K562 (cell line): ENCODE measurements at regions not wholly inside any gene's neighbourhood (a gene's known extent, or its start where the extent isn't known, plus 50 kb on each side); places are given as distances from the start of the nearest gene placed in this dataset.

ENCODE experiments used
- ATAC-seq: fragments of 200-7000 bp; cut with Tn5 transposase; 3 replicates; pipeline ENCODE4 v1.9.1; 2020; ENCODE audit warnings: moderate library complexity
- BruUV-seq: library from RNA; stranded (reverse); fragments of 400-500 nt; replicated peaks from 2 replicates; lab custom pipeline; 2021; lab: Mats Ljungman, UMichigan
- CTCF ChIA-PET: fragments of 300-600 bp; formaldehyde crosslinking; extraction: SDS; loops from one replicate; lab custom pipeline; 2021; ENCODE audit warnings: low intra/inter-chr PET ratio; lab: Yijun Ruan, JAX
- POLR2A ChIA-PET: fragments of 300-600, 350-650 bp; sonication (Branson Sonifier 250); formaldehyde crosslinking; extraction: SDS; loops from one replicate; lab custom pipeline; 2021; ENCODE audit warnings: antibody characterized with exemption, inconsistent platforms; lab: Yijun Ruan, JAX
- DNase-seq, 4 experiments: peaks; one replicate each; pipeline versions ENCODE4 v3.0.0 to v3.0.0-alpha.2; 2011 to 2018; ENCODE audit warnings: low spot score in 3 of 4, mixed read lengths in 3 of 4; ENCODE audit errors: extremely low read depth in 1 of 4
- FAIRE-seq: peaks from 2 replicates; lab custom pipeline; 2011; peaks lifted over from hg19 to GRCh38; lab: Jason Lieb, UNC
- H2AFZ ChIP-seq: 2 replicates; pipeline ENCODE4 v1.6.0; 2011; ENCODE audit warnings: low read depth, low read length, control low read depth, inconsistent platforms
- H3K27ac ChIP-seq: fragments of 200-600 bp; 3 replicates; pipeline ENCODE4 v1.8.0; 2011; ENCODE audit warnings: low read depth, mild to moderate bottlenecking, control low read depth, inconsistent platforms, low read length, moderate library complexity, mixed read lengths; ENCODE audit errors: extremely low read depth
- H3K27me3 ChIP-seq, 2 experiments: fragments of 300-600 bp in 1 of 2; 2 replicates in 1 of 2; 3 replicates in 1 of 2; pipeline versions ENCODE4 v1.6.0 to v1.8.0; 2011; ENCODE audit warnings: inconsistent platforms in 2 of 2, low read length in 2 of 2, mild to moderate bottlenecking in 1 of 2, mixed read lengths in 1 of 2, moderate library complexity in 1 of 2; ENCODE audit not compliant: control insufficient read depth in 2 of 2, insufficient read depth in 2 of 2
- H3K36me3 ChIP-seq: fragments of 300-600 bp; 3 replicates; pipeline ENCODE4 v1.8.0; 2011; ENCODE audit warnings: mild to moderate bottlenecking, low read length, inconsistent platforms; ENCODE audit not compliant: control insufficient read depth, insufficient read depth
- H3K4me1 ChIP-seq, 2 experiments: fragments of 200-600 bp in 1 of 2; replicated peaks in 1 of 2; 2 replicates in 1 of 2; 3 replicates in 1 of 2; pipeline versions ENCODE4 v1.5.1 to v1.8.0; 2011; ENCODE audit warnings: inconsistent platforms in 2 of 2, low read length in 2 of 2, mild to moderate bottlenecking in 1 of 2, mixed read lengths in 1 of 2, moderate library complexity in 1 of 2; ENCODE audit not compliant: control insufficient read depth in 2 of 2, insufficient read depth in 2 of 2
- H3K4me2 ChIP-seq: 2 replicates; pipeline ENCODE4 v1.6.1; 2011; ENCODE audit warnings: low read length, control low read depth, inconsistent platforms, mixed read lengths; ENCODE audit not compliant: insufficient read depth
- H3K4me3 ChIP-seq: fragments of 200-600 bp; sonication (generic), shearing (Covaris generic); 2 replicates; pipeline ENCODE4 v1.5.1; 2016; ENCODE audit warnings: control low read depth, inconsistent platforms
- H3K79me2 ChIP-seq: fragments of 200-600 bp; 3 replicates; pipeline ENCODE4 v1.8.0; 2011; ENCODE audit warnings: low read length, inconsistent platforms; ENCODE audit not compliant: control insufficient read depth, insufficient read depth
- H3K9ac ChIP-seq, 2 experiments: 2 replicates each; pipeline versions ENCODE4 v1.6.0 to v1.6.1; 2011; ENCODE audit warnings: low read depth in 2 of 2, low read length in 2 of 2, control low read depth in 1 of 2, inconsistent platforms in 1 of 2, mild to moderate bottlenecking in 1 of 2, mixed read lengths in 1 of 2; ENCODE audit not compliant: insufficient read depth in 1 of 2
- H3K9me1 ChIP-seq: one replicate; pipeline ENCODE4 v1.6.0; 2011; ENCODE audit warnings: inconsistent platforms, mild to moderate bottlenecking, low read length, moderate library complexity; ENCODE audit not compliant: control insufficient read depth, insufficient read depth
- H3K9me3 ChIP-seq: replicated peaks from 2 replicates; pipeline ENCODE4 v1.5.1; 2011; ENCODE audit warnings: low read depth, low read length, inconsistent platforms; ENCODE audit not compliant: control insufficient read depth, insufficient read depth
- H4K20me1 ChIP-seq: replicated peaks from 2 replicates; pipeline ENCODE4 v1.6.1; 2011; ENCODE audit warnings: low read length, inconsistent platforms, mixed read lengths; ENCODE audit not compliant: control insufficient read depth, insufficient read depth
- CHD2 ChIP-seq: IDR thresholded peaks from 2 replicates; pipeline ENCODE4 v1.6.1; 2011; ENCODE audit warnings: low read depth, low read length
- CREBBP ChIP-seq: IDR thresholded peaks from one replicate; pipeline ENCODE4 v1.6.1; 2012; ENCODE audit warnings: low read depth, mild to moderate bottlenecking, control low read depth, inconsistent platforms, low read length
- HMGN3 ChIP-seq: IDR thresholded peaks from 2 replicates; pipeline ENCODE4 v1.6.1; 2011; ENCODE audit warnings: borderline replicate concordance, low read depth, mild to moderate bottlenecking, mixed read lengths, low read length; ENCODE audit not compliant: insufficient read length; ENCODE audit errors: extremely low read depth
- MYNN ChIP-seq, 2 experiments: sonication (generic); formaldehyde crosslinking in 1 of 2; IDR thresholded peaks; 2 replicates each; pipeline versions ENCODE4 v1.5.0 to v1.6.1; 2016 to 2020; ENCODE audit warnings: antibody characterized with exemption in 1 of 2, missing genetic modification reagents in 1 of 2
- NONO ChIP-seq, 2 experiments: fragments of 200-400 bp in 1 of 2; fragments of 450-650 bp in 1 of 2; formaldehyde crosslinking in 1 of 2; IDR thresholded peaks; 2 replicates each; pipeline ENCODE4 v1.6.1; 2017; ENCODE audit warnings: low read depth in 2 of 2, mild to moderate bottlenecking in 2 of 2, moderate library complexity in 2 of 2, low read length in 1 of 2
- RFX1 ChIP-seq: fragments of 450-650 bp; IDR thresholded peaks from 2 replicates; pipeline ENCODE4 v1.6.1; 2016; ENCODE audit warnings: mild to moderate bottlenecking, moderate library complexity
- YBX1 ChIP-seq: fragments of 450-650 bp; IDR thresholded peaks from 2 replicates; pipeline ENCODE4 v1.7.1; 2016; ENCODE audit warnings: mild to moderate bottlenecking
- ZSCAN29 ChIP-seq: fragments of 450-650 bp; IDR thresholded peaks from 2 replicates; pipeline ENCODE4 v1.6.1; 2017
- WGBS: fragments of 100-300 bp; shearing (Covaris generic); methylation state at CpG from one replicate; pipeline ENCODE4 v1.1.6; 2016; ENCODE audit warnings: low coverage, mixed read lengths; ENCODE audit not compliant: insufficient coverage; ENCODE audit errors: missing lambda C conversion rate; 5-methylcytosine and 5-hydroxymethylcytosine counted together
- in situ Hi-C: fragments of 300-500 bp; cut with MboI; formaldehyde crosslinking; loops from 4 replicates; pipeline ENCODE4 v1.15.0; 2018; ENCODE audit warnings: inconsistent platforms, mixed read lengths
- intact Hi-C: fragments of 100-400 bp; cut with micrococcal nuclease; formaldehyde crosslinking; loops from 2 replicates; pipeline ENCODE4 v1.14.2; 2022
- TF ChIP-seq, protein P1 (sequence below): fragments of 450-650 bp; conservative IDR thresholded peaks from 2 replicates; pipeline ENCODE4 v1.6.1; 2016; ENCODE audit warnings: missing genetic modification characterization, low read depth, mild to moderate bottlenecking, control low read depth, missing compliant biosample characterization

DNA sequence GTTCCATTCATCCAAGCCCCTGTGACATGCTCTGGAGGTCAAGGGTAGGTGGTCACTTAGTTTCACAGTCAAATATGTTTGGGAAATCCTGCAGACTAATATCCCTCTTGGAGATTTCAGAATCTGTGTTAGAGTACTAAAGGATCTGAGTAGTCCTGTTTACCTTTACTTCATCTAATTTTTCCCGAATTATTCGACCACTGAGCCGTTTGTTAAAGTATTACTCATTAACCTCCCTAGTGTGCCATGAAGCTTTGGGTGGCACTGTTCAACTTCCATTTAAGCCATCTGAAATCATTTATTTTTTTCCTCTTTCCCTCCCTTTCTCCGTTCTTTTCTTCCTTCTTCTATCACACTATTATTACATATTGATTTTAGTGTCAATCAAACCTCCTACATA is 109.9 kb downstream of the NGF start (continued):
- TF ChIP-seq MYNN (IDR thresholded peaks at IDR 0.05) (no peak), MYNN (CRISPR knock-in tag; IDR thresholded peaks at IDR 0.05) (no peak), RFX1 (no peak), HMGN3 (no peak)
- TF ChIP-seq, protein P1, sequence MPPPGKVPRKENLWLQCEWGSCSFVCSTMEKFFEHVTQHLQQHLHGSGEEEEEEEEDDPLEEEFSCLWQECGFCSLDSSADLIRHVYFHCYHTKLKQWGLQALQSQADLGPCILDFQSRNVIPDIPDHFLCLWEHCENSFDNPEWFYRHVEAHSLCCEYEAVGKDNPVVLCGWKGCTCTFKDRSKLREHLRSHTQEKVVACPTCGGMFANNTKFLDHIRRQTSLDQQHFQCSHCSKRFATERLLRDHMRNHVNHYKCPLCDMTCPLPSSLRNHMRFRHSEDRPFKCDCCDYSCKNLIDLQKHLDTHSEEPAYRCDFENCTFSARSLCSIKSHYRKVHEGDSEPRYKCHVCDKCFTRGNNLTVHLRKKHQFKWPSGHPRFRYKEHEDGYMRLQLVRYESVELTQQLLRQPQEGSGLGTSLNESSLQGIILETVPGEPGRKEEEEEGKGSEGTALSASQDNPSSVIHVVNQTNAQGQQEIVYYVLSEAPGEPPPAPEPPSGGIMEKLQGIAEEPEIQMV: no peak

DNA sequence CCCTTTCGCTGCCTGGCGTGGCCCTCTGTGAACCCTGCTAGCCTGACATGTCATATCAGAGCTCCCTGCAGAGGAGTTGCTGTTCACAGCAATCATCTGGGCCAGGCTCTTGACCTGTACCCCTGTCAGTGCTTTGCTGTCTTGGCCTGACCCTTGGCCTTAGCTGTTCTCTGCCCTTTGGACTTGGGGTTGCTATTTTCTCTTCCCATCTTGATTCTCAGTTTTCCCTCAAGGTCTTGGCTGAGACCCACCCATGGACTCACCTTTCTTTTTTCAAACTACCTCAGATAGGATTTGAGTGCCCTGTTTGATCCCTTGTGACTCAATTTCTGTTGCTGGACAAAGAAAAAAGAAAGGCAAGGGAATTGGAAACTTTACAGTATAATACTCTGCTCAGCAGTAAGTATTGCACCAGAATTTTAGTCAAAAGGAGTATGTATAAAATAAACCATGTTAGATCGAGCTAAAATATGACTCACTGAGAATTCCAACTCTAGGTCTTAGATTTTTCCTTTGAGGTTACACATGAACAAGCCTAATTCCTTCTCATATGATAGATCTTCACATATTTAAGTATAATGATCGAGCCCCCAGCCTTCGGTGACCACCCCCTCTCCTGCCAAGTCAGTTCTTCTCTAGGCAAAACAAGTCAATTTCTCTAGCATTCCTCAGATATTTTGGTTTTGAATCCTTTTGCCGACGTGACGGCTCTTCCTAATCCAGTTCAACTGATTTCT is 110.5 kb downstream of the NGF start:
- Histone ChIP-seq H3K4me3 (no peak overlapping the region), H3K9ac (no peak overlapping the region), H3K36me3 (no peaks in the 10 kb centered on the region), H3K27ac (no peak overlapping the region), H4K20me1 (no peaks in the 10 kb centered on the region), H3K4me2 (no peak overlapping the region), H3K9me3 (no peaks in the 10 kb centered on the region), H3K4me1 (no peaks in the 10 kb centered on the region), H3K27me3 (0 out of 5 replicates have a peak, but pooled peaks cover 0 to 7% of the 10 kb centered on the region in 2 experiments), H2AFZ (no peak overlapping the region), H3K79me2 (no peaks in the 10 kb centered on the region), H3K9me1 (no peaks in the 10 kb centered on the region)
- ChIA-PET CTCF (no interaction called here), POLR2A (interaction anchor here (0.7 kb wide), 1 partner anchor 67 kb away, joined by 3 read pairs; no protein-coding TSS in a partner anchor)
- DNase-seq (no peak), FAIRE-seq (no peak), ATAC-seq (no peak)
- no TSS peak for BruUV-seq
- intact Hi-C loops: no loop called here
- no peak for TF ChIP-seq CHD2
- no peak for TF ChIP-seq CREBBP
- no peak for TF ChIP-seq ZSCAN29
- TF ChIP-seq NONO (IDR thresholded peaks at IDR 0.05; ENCODE audit: low read depth in 2 of 2, low read length in 1 of 2): no peak
- no peak for TF ChIP-seq YBX1
- WGBS: 0% methylated on average over 8 of the region's 8 CpGs
- in situ Hi-C loops: no loop called here
